ENCODE measurements at regions not wholly inside any gene's neighbourhood (a gene's known extent, or its start where the extent isn't known, plus 50 kb on each side); places are given as distances from the start of the nearest gene placed in this dataset.
"Not testable (repeated sequence)": the region's sequence is repeated elsewhere in the genome, so short reads cannot be mapped to it uniquely, and the experiment has no call there.

- DNase-seq: no peak
- H3K27ac Mint-ChIP-seq: no peak overlapping the region
- peaks cover 0 to 3% (median 2%) of the 10 kb centered on the region in 3 donors for H3K27me3 Mint-ChIP-seq (ENCODE audit: low read depth in 3 of 3)
- H3K36me3 Mint-ChIP-seq: no peaks in the 10 kb centered on the region
- H3K4me3 Mint-ChIP-seq: no peak overlapping the region
- no peaks in the 10 kb centered on the region for H3K4me1 Mint-ChIP-seq
- H3K9me3 Mint-ChIP-seq: peaks cover 0 to 22% (median 5%) of the 10 kb centered on the region in 6 donors
These were observed 448.4 kb downstream of the ADCYAP1 start for GRCh38 chr18:1353025-1353424.

- H3K4me1 Mint-ChIP-seq: no peaks in the 10 kb centered on the region
- H3K27me3 Mint-ChIP-seq (ENCODE audit: low read depth in 3 of 3): peaks cover 0 to 3% (median 2%) of the 10 kb centered on the region in 3 donors
- no peak overlapping the region for H3K27ac Mint-ChIP-seq
- no peak for DNase-seq
- H3K36me3 Mint-ChIP-seq: no peaks in the 10 kb centered on the region
- H3K4me3 Mint-ChIP-seq: no peak overlapping the region
- H3K9me3 Mint-ChIP-seq: peaks cover 0 to 8% (median 5%) of the 10 kb centered on the region in 6 donors
These were observed 453.1 kb downstream of the ADCYAP1 start for GRCh38 chr18:1357724-1358123.

- peaks cover 0 to 2% (median 0%) of the 10 kb centered on the region in 3 donors for H3K27me3 Mint-ChIP-seq (ENCODE audit: low read depth in 3 of 3)
- no peaks in the 10 kb centered on the region for H3K36me3 Mint-ChIP-seq
- no peak overlapping the region for H3K27ac Mint-ChIP-seq
- no peaks in the 10 kb centered on the region for H3K4me1 Mint-ChIP-seq
- H3K4me3 Mint-ChIP-seq: no peak overlapping the region
- DNase-seq: no peak
- H3K9me3 Mint-ChIP-seq: peaks cover 0 to 16% (median 7%) of the 10 kb centered on the region in 6 donors
These were observed 457.3 kb downstream of the ADCYAP1 start for GRCh38 chr18:1361936-1362335.

GRCh38 chr18:1370552-1370951, 465.9 kb downstream of the ADCYAP1 start:
- no peak overlapping the region for H3K4me3 Mint-ChIP-seq
- H3K27me3 Mint-ChIP-seq (ENCODE audit: low read depth in 3 of 3): peaks cover 0 to 2% (median 2%) of the 10 kb centered on the region in 3 donors
- no peaks in the 10 kb centered on the region for H3K36me3 Mint-ChIP-seq
- H3K4me1 Mint-ChIP-seq: no peaks in the 10 kb centered on the region
- no peak overlapping the region for H3K27ac Mint-ChIP-seq
- no peak for DNase-seq
- H3K9me3 Mint-ChIP-seq: peaks cover 0 to 15% (median 2%) of the 10 kb centered on the region in 6 donors

GRCh38 chr18:1371724-1372123, 467.1 kb downstream of the ADCYAP1 start:
- H3K27ac Mint-ChIP-seq: no peak overlapping the region
- peaks cover 0 to 15% (median 1%) of the 10 kb centered on the region in 6 donors for H3K9me3 Mint-ChIP-seq
- DNase-seq: no peak
- H3K27me3 Mint-ChIP-seq (ENCODE audit: low read depth in 3 of 3): peaks cover 0 to 2% (median 2%) of the 10 kb centered on the region in 3 donors
- no peak overlapping the region for H3K4me3 Mint-ChIP-seq
- H3K36me3 Mint-ChIP-seq: no peaks in the 10 kb centered on the region
- no peaks in the 10 kb centered on the region for H3K4me1 Mint-ChIP-seq

GRCh38 chr18:1383465-1383864, 478.8 kb downstream of the ADCYAP1 start:
- H3K4me3 Mint-ChIP-seq: no peak overlapping the region
- H3K27me3 Mint-ChIP-seq (ENCODE audit: low read depth in 3 of 3): no peaks in the 10 kb centered on the region
- H3K4me1 Mint-ChIP-seq: no peaks in the 10 kb centered on the region
- no peak overlapping the region for H3K27ac Mint-ChIP-seq
- DNase-seq: no peak
- no peaks in the 10 kb centered on the region for H3K36me3 Mint-ChIP-seq
- H3K9me3 Mint-ChIP-seq: peaks cover 12 to 38% (median 30%) of the 10 kb centered on the region in 6 donors

GRCh38 chr18:1388468-1388867, 483.8 kb downstream of the ADCYAP1 start:
- not testable (repeated sequence) for H3K27ac Mint-ChIP-seq; H3K36me3 Mint-ChIP-seq; DNase-seq; H3K4me3 Mint-ChIP-seq; H3K27me3 Mint-ChIP-seq (ENCODE audit: low read depth in 3 of 3); H3K4me1 Mint-ChIP-seq
- peaks cover 9 to 39% (median 31%) of the 10 kb centered on the region in 6 donors for H3K9me3 Mint-ChIP-seq

GRCh38 chr18:1392046-1392445, 487.4 kb downstream of the ADCYAP1 start:
- H3K4me3 Mint-ChIP-seq: no peak overlapping the region
- no peak overlapping the region for H3K27ac Mint-ChIP-seq
- DNase-seq: no peak
- H3K27me3 Mint-ChIP-seq (ENCODE audit: low read depth in 3 of 3): peaks cover 0 to 2% (median 0%) of the 10 kb centered on the region in 3 donors
- H3K36me3 Mint-ChIP-seq: no peaks in the 10 kb centered on the region
- H3K9me3 Mint-ChIP-seq: peaks cover 7 to 25% (median 19%) of the 10 kb centered on the region in 6 donors
- H3K4me1 Mint-ChIP-seq: no peaks in the 10 kb centered on the region

GRCh38 chr18:1392865-1393734, 488.4 kb downstream of the ADCYAP1 start:
- H3K4me3 Mint-ChIP-seq: no peak overlapping the region
- no peaks in the 10 kb centered on the region for H3K36me3 Mint-ChIP-seq
- H3K4me1 Mint-ChIP-seq: no peaks in the 10 kb centered on the region
- peaks cover 0 to 2% (median 0%) of the 10 kb centered on the region in 3 donors for H3K27me3 Mint-ChIP-seq (ENCODE audit: low read depth in 3 of 3)
- no peak for DNase-seq
- no peak overlapping the region for H3K27ac Mint-ChIP-seq
- H3K9me3 Mint-ChIP-seq: peaks cover 5 to 25% (median 15%) of the 10 kb centered on the region in 6 donors

GRCh38 chr18:1393929-1394328, 489.3 kb downstream of the ADCYAP1 start:
- H3K9me3 Mint-ChIP-seq: peaks cover 7 to 25% (median 14%) of the 10 kb centered on the region in 6 donors
- no peak overlapping the region for H3K27ac Mint-ChIP-seq
- H3K27me3 Mint-ChIP-seq (ENCODE audit: low read depth in 3 of 3): peaks cover 0 to 2% (median 0%) of the 10 kb centered on the region in 3 donors
- no peak overlapping the region for H3K4me3 Mint-ChIP-seq
- DNase-seq: no peak
- no peaks in the 10 kb centered on the region for H3K36me3 Mint-ChIP-seq
- H3K4me1 Mint-ChIP-seq: no peaks in the 10 kb centered on the region

- Mint-ChIP-seq H3K36me3 (no peaks in the 10 kb centered on the region), H3K27ac (no peak overlapping the region), H3K27me3 (ENCODE audit: low read depth in 3 of 3) (peaks cover 0 to 2% (median 0%) of the 10 kb centered on the region in 3 donors), H3K4me1 (no peaks in the 10 kb centered on the region), H3K9me3 (peaks cover 6 to 24% (median 14%) of the 10 kb centered on the region in 6 donors), H3K4me3 (no peak overlapping the region)
- DNase-seq: no peak
These were observed 489.8 kb downstream of the ADCYAP1 start for GRCh38 chr18:1394426-1394825.

GRCh38 chr18:1394966-1395365, 490.3 kb downstream of the ADCYAP1 start:
- H3K36me3 Mint-ChIP-seq: no peaks in the 10 kb centered on the region
- no peak overlapping the region for H3K27ac Mint-ChIP-seq
- no peaks in the 10 kb centered on the region for H3K4me1 Mint-ChIP-seq
- peaks cover 5 to 29% (median 16%) of the 10 kb centered on the region in 6 donors for H3K9me3 Mint-ChIP-seq
- H3K4me3 Mint-ChIP-seq: no peak overlapping the region
- DNase-seq: no peak
- peaks cover 0 to 2% (median 0%) of the 10 kb centered on the region in 3 donors for H3K27me3 Mint-ChIP-seq (ENCODE audit: low read depth in 3 of 3)

- Mint-ChIP-seq H3K36me3 (no peaks in the 10 kb centered on the region), H3K9me3 (peaks cover 2 to 15% (median 7%) of the 10 kb centered on the region in 6 donors), H3K4me1 (no peaks in the 10 kb centered on the region), H3K4me3 (no peak overlapping the region), H3K27ac (no peak overlapping the region), H3K27me3 (ENCODE audit: low read depth in 3 of 3) (no peaks in the 10 kb centered on the region)
- no peak for DNase-seq
These were observed 503.7 kb downstream of the ADCYAP1 start for GRCh38 chr18:1408376-1408775.

- Mint-ChIP-seq H3K4me3 (no peak overlapping the region), H3K4me1 (no peaks in the 10 kb centered on the region), H3K36me3 (no peaks in the 10 kb centered on the region), H3K27ac (no peak overlapping the region), H3K9me3 (peaks cover 0 to 7% (median 2%) of the 10 kb centered on the region in 6 donors), H3K27me3 (ENCODE audit: low read depth in 3 of 3) (no peaks in the 10 kb centered on the region)
- DNase-seq: no peak
These were observed 508.1 kb downstream of the ADCYAP1 start for GRCh38 chr18:1412655-1413322.

Measured in immature natural killer cell (primary cell).